H9 (cell line): ENCODE measurements at regions not wholly inside any gene's neighbourhood (a gene's known extent, or its start where the extent isn't known, plus 50 kb on each side); places are given as distances from the start of the nearest gene placed in this dataset.

Experiments
- DNase-seq: peaks from one replicate; pipeline ENCODE4 v3.0.0-alpha.2; 2017
- H2AFZ ChIP-seq: one replicate; pipeline ENCODE4 v1.6.1; 2013; ENCODE audit warnings: mild to moderate bottlenecking, low read length, control low read depth, moderate library complexity
- H2AK5ac ChIP-seq: 2 replicates; pipeline ENCODE4 v1.6.1; 2013; ENCODE audit warnings: low read length, control low read depth, mixed read lengths; ENCODE audit not compliant: insufficient read length
- H2BK120ac ChIP-seq: one replicate; pipeline ENCODE4 v1.6.1; 2013; ENCODE audit warnings: low read depth, mild to moderate bottlenecking, low read length, control low read depth, inconsistent platforms; ENCODE audit not compliant: poor library complexity, severe bottlenecking
- H2BK12ac ChIP-seq: 2 replicates; pipeline ENCODE4 v1.6.1; 2013; ENCODE audit warnings: low read length, control low read depth, mixed read lengths, low read depth; ENCODE audit not compliant: insufficient read length
- H2BK15ac ChIP-seq: 2 replicates; pipeline ENCODE4 v1.6.1; 2013; ENCODE audit warnings: low read depth, low read length, control low read depth
- H2BK20ac ChIP-seq: one replicate; pipeline ENCODE4 v1.6.1; 2013; ENCODE audit warnings: low read depth, mild to moderate bottlenecking, low read length, control low read depth, inconsistent platforms; ENCODE audit not compliant: poor library complexity, severe bottlenecking
- H2BK5ac ChIP-seq: 2 replicates; pipeline ENCODE4 v1.6.1; 2013; ENCODE audit warnings: low read length, control low read depth, mixed read lengths; ENCODE audit not compliant: insufficient read length
- H3K14ac ChIP-seq: 2 replicates; pipeline ENCODE4 v1.6.1; 2013; ENCODE audit warnings: low read length, control low read depth; ENCODE audit not compliant: insufficient read depth
- H3K18ac ChIP-seq: 2 replicates; pipeline ENCODE4 v1.6.1; 2013; ENCODE audit warnings: low read depth, mild to moderate bottlenecking, mixed read lengths, low read length, control low read depth; ENCODE audit not compliant: insufficient read length
- H3K23ac ChIP-seq: 2 replicates; pipeline ENCODE4 v1.6.1; 2013; ENCODE audit warnings: low read length, control low read depth, mixed read lengths, low read depth; ENCODE audit not compliant: insufficient read length
- H3K23me2 ChIP-seq: 2 replicates; pipeline ENCODE4 v1.6.1; 2013; ENCODE audit warnings: low read depth, mild to moderate bottlenecking, mixed read lengths, low read length, control low read depth; ENCODE audit not compliant: insufficient read length, poor library complexity, severe bottlenecking
- H3K27ac ChIP-seq: 2 replicates; pipeline ENCODE4 v1.5.1; 2013; ENCODE audit warnings: low read length, control low read depth, mixed read lengths, low read depth; ENCODE audit not compliant: insufficient read length
- H3K27me3 ChIP-seq: 2 replicates; pipeline ENCODE4 v1.6.1; 2013; ENCODE audit warnings: low read length, control low read depth, inconsistent platforms; ENCODE audit not compliant: insufficient read depth
- H3K4ac ChIP-seq: 2 replicates; pipeline ENCODE4 v1.6.1; 2013; ENCODE audit warnings: low read depth, mild to moderate bottlenecking, control low read depth, inconsistent platforms, low read length, moderate library complexity
- H3K4me1 ChIP-seq: 2 replicates; pipeline ENCODE4 v1.6.1; 2013; ENCODE audit warnings: low read length, control low read depth, inconsistent platforms; ENCODE audit not compliant: insufficient read depth
- H3K4me2 ChIP-seq: 2 replicates; pipeline ENCODE4 v1.6.1; 2013; ENCODE audit warnings: low read length, control low read depth, mixed read lengths; ENCODE audit not compliant: insufficient read length, insufficient read depth
- H3K56ac ChIP-seq: 2 replicates; pipeline ENCODE4 v1.6.1; 2013; ENCODE audit warnings: low read depth, mild to moderate bottlenecking, mixed read lengths, low read length, control low read depth; ENCODE audit not compliant: insufficient read length
- H3K79me1 ChIP-seq: 2 replicates; pipeline ENCODE4 v1.6.1; 2013; ENCODE audit warnings: low read depth, mild to moderate bottlenecking, moderate library complexity, low read length, control low read depth, inconsistent platforms; ENCODE audit not compliant: insufficient read depth, poor library complexity, severe bottlenecking
- H3K79me2 ChIP-seq: 2 replicates; pipeline ENCODE4 v1.6.1; 2013; ENCODE audit warnings: low read length, control low read depth, inconsistent platforms; ENCODE audit not compliant: insufficient read depth
- H3K9ac ChIP-seq: 2 replicates; pipeline ENCODE4 v1.6.1; 2013; ENCODE audit warnings: low read length, control low read depth, mixed read lengths; ENCODE audit not compliant: insufficient read length; ENCODE audit errors: extremely low read depth
- H3K9me3 ChIP-seq: one replicate; pipeline ENCODE4 v1.6.1; 2013; ENCODE audit warnings: low read depth, low read length, inconsistent platforms; ENCODE audit not compliant: control insufficient read depth
- H3T11ph ChIP-seq: one replicate; pipeline ENCODE4 v1.6.1; 2013; ENCODE audit warnings: mild to moderate bottlenecking, low read length, control low read depth, inconsistent platforms
- H4K20me1 ChIP-seq: one replicate; pipeline ENCODE4 v1.6.1; 2013; ENCODE audit not compliant: control insufficient read depth, insufficient read length, insufficient read depth
- H4K5ac ChIP-seq: 2 replicates; pipeline ENCODE4 v1.6.1; 2013; ENCODE audit warnings: low read depth, mild to moderate bottlenecking, mixed read lengths, low read length, control low read depth; ENCODE audit not compliant: insufficient read length
- H4K8ac ChIP-seq: replicated peaks from 2 replicates; pipeline ENCODE4 v1.6.1; 2013; ENCODE audit warnings: low read length, control low read depth, mixed read lengths, low read depth; ENCODE audit not compliant: insufficient read length
- H4K91ac ChIP-seq: 2 replicates; pipeline ENCODE4 v1.6.1; 2013; ENCODE audit warnings: low read depth, mild to moderate bottlenecking, moderate library complexity, mixed read lengths, low read length, control low read depth; ENCODE audit not compliant: insufficient read length
- H3K27ac Mint-ChIP-seq, 3 experiments: 2 replicates in 2 of 3; 3 replicates in 1 of 3; pipeline ENCODE4 v1.8.0; 2020 to 2021; ENCODE audit warnings: mixed read lengths in 3 of 3, mild to moderate bottlenecking in 1 of 3, moderate library complexity in 1 of 3
- H3K27me3 Mint-ChIP-seq: 2 replicates; pipeline ENCODE4 v1.8.0; 2021; ENCODE audit warnings: low read depth, mild to moderate bottlenecking, moderate library complexity, mixed read lengths
- H3K36me3 Mint-ChIP-seq, 3 experiments: 2 replicates in 2 of 3; 3 replicates in 1 of 3; pipeline ENCODE4 v1.8.0; 2020 to 2021; ENCODE audit warnings: low read depth in 3 of 3, mixed read lengths in 3 of 3; ENCODE audit not compliant: insufficient read depth in 1 of 3
- H3K4me1 Mint-ChIP-seq, 2 experiments: 2 replicates each; pipeline ENCODE4 v1.8.0; 2020; ENCODE audit warnings: mixed read lengths in 2 of 2
- H3K4me3 Mint-ChIP-seq, 2 experiments: 2 replicates in 1 of 2; 3 replicates in 1 of 2; pipeline ENCODE4 v1.8.0; 2020 to 2021; ENCODE audit warnings: mild to moderate bottlenecking in 2 of 2, mixed read lengths in 2 of 2, moderate library complexity in 1 of 2
- H3K9me3 Mint-ChIP-seq, 2 experiments: 2 replicates in 1 of 2; 3 replicates in 1 of 2; pipeline ENCODE4 v1.8.0; 2020; ENCODE audit warnings: mild to moderate bottlenecking in 2 of 2, mixed read lengths in 2 of 2, moderate library complexity in 1 of 2
- WGBS: extraction: QIAGEN DNeasy Blood & Tissue Kit; methylation state at CpG from one replicate; pipeline ENCODE4 v1.1.7; 2013; ENCODE audit warnings: missing lambda C conversion rate, low lambda C conversion rate, mixed read lengths; ENCODE audit not compliant: insufficient read length; ENCODE audit errors: extremely low coverage; 5-methylcytosine and 5-hydroxymethylcytosine counted together
- TF ChIP-seq, protein P1 (sequence below): fragments of 200-600 bp; sonication (generic); conservative IDR thresholded peaks from 3 replicates; pipeline ENCODE4 v1.8.0; 2021; ENCODE audit warnings: antibody characterized with exemption, mild to moderate bottlenecking

DNA sequence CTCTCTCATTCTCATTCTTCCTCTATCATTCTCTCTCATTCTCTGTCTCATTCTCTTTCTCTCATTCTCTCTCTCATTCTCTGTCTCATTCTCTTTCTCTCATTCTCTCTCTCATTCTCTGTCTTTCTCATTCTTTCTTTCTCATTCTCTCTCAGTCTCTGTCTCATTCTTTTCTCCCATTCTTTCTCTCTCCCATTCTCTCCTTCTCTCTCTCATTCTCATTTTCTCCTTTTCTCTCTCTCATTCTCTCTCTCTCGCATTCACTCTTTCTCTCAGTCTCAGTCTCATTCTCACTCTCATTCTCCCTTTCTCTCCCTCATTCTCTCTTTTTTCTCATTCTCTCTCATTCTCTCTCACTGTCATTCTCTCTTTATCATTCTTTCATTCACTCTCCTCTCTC, 152.0 kb upstream of the UQCRFS1 start:
- Histone ChIP-seq H3K4me1 (peaks cover 2% of the 10 kb centered on the region; the same call in 1 of the 2 replicates), H2AFZ (no peak overlapping the region), H2BK15ac (no peak overlapping the region), H3K4me2 (no peak overlapping the region), H3K27me3 (no peaks in the 10 kb centered on the region), H4K8ac (no peak overlapping the region), H4K5ac (no peak overlapping the region), H3K27ac (no peak overlapping the region), H3K9me3 (no peaks in the 10 kb centered on the region), H2AK5ac (no peak overlapping the region), H3K23ac (no peak overlapping the region), H2BK120ac (no peak overlapping the region), H2BK12ac (no peak overlapping the region), H3K9ac (no peak overlapping the region), H3K79me2 (no peaks in the 10 kb centered on the region), H3K4ac (no peak overlapping the region), H3T11ph (no peak overlapping the region), H4K20me1 (no peaks in the 10 kb centered on the region), H3K14ac (no peak overlapping the region), H2BK20ac (no peak overlapping the region), H3K23me2 (no peaks in the 10 kb centered on the region), H4K91ac (no peak overlapping the region), H3K18ac (no peak overlapping the region), H2BK5ac (no peak overlapping the region), H3K79me1 (no peaks in the 10 kb centered on the region), H3K56ac (no peak overlapping the region)
- 100% methylated on average over 1 of the region's 1 CpG for WGBS
- Mint-ChIP-seq H3K36me3 (no peaks in the 10 kb centered on the region), H3K9me3 (peaks cover 0 to 6% of the 10 kb centered on the region in 2 experiments; a peak in 2 of 5 replicates), H3K4me1 (peaks cover 49 to 51% of the 10 kb centered on the region in 2 experiments), H3K27me3 (peaks cover 24% of the 10 kb centered on the region), H3K4me3 (peak overlapping the region in 1 of 2 experiments; percentile 6; a peak in 1 of 5 replicates), H3K27ac (peak overlapping the region in 1 of 3 experiments; percentile 26; a peak in 2 of 7 replicates)
- DNase-seq, result no peak
- TF ChIP-seq, protein P1, sequence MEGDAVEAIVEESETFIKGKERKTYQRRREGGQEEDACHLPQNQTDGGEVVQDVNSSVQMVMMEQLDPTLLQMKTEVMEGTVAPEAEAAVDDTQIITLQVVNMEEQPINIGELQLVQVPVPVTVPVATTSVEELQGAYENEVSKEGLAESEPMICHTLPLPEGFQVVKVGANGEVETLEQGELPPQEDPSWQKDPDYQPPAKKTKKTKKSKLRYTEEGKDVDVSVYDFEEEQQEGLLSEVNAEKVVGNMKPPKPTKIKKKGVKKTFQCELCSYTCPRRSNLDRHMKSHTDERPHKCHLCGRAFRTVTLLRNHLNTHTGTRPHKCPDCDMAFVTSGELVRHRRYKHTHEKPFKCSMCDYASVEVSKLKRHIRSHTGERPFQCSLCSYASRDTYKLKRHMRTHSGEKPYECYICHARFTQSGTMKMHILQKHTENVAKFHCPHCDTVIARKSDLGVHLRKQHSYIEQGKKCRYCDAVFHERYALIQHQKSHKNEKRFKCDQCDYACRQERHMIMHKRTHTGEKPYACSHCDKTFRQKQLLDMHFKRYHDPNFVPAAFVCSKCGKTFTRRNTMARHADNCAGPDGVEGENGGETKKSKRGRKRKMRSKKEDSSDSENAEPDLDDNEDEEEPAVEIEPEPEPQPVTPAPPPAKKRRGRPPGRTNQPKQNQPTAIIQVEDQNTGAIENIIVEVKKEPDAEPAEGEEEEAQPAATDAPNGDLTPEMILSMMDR, result no peak
